ENCODE measurements at regions not wholly inside any gene's neighbourhood (a gene's known extent, or its start where the extent isn't known, plus 50 kb on each side); places are given as distances from the start of the nearest gene placed in this dataset.

GRCh38 chr22:48750826-48751440 is 1076.7 kb downstream of the BRD1 start:
- no peak for DNase-seq

GRCh38 chr22:48750282-48750681 is 1077.4 kb downstream of the BRD1 start:
- no peak for DNase-seq

DNA sequence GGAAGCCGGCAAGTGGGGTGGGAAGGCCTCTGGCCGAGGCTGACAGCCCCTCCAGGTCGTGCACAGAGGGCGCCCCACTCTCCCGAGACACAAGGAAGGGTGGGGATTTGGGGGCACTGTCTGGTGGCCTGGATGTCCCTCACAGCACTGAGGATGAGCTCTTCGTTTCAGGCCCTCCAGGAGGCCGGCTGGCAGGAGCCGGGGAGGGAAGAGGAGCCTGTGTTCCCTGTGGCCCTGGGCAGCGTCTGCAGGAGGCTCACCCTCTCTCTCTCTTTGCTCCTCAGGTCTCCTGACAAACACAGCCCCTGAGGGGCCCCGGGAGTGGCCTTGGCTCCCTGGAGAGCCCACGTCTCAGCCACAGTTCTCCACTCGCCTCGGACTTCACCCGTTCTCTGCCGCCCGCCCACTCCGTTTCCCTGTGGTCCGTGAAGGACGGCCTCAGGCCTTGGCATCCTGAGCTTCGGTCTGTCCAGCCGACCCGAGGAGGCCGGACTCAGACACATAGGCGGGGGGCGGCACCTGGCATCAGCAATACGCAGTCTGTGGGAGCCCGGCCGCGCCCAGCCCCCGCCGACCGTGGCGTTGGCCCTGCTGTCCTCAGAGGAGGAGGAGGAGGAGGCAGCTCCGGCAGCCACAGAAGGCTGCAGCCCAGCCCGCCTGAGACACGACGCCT is 1078.0 kb downstream of the BRD1 start:
- DNase-seq = no peak

- no peak for DNase-seq
Measured at GRCh38 chr22:48748860-48749554, 1078.7 kb downstream of the BRD1 start.

GRCh38 chr22:48748113-48748859 is 1079.4 kb downstream of the BRD1 start:
- no peak for DNase-seq

DNA sequence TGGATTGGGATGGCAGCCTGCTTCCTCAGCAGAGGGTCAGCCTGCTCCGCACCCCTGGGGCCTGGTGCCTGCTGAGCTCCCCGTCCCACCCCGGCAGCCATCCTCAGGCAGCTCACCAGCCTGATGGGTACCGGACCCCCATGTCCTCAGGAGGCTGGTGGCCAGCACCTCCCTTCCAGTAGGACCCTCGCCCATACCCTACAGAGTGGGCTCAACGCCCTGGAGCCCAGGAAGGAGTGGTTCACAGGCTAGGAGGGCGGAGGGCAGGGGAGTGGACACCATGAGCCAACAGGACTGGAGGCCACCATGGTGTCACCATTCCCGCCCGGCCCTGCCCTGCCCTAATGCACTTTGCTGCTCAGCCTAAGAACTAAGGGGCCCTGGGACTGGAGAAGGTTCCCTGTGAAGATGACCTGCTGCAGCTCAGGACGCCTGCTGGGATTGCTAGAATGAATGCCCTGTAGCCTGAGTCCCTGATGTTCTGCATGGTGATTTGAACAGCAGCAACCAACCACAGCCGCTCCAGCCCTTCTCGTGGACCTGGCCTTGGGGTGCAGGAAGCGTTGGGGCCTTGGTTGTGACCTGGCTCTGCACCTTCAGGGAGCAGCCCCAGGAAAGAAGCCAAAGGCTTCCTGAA is 1080.8 kb downstream of the BRD1 start:
- no peak for DNase-seq

- no peak for DNase-seq
Measured at GRCh38 chr22:48745842-48746788, 1081.6 kb downstream of the BRD1 start.

GRCh38 chr22:48744967-48745841 is 1082.5 kb downstream of the BRD1 start:
- DNase-seq = no peak

- no peak for DNase-seq
Measured at GRCh38 chr22:48744283-48744641, 1083.4 kb downstream of the BRD1 start.

DNA sequence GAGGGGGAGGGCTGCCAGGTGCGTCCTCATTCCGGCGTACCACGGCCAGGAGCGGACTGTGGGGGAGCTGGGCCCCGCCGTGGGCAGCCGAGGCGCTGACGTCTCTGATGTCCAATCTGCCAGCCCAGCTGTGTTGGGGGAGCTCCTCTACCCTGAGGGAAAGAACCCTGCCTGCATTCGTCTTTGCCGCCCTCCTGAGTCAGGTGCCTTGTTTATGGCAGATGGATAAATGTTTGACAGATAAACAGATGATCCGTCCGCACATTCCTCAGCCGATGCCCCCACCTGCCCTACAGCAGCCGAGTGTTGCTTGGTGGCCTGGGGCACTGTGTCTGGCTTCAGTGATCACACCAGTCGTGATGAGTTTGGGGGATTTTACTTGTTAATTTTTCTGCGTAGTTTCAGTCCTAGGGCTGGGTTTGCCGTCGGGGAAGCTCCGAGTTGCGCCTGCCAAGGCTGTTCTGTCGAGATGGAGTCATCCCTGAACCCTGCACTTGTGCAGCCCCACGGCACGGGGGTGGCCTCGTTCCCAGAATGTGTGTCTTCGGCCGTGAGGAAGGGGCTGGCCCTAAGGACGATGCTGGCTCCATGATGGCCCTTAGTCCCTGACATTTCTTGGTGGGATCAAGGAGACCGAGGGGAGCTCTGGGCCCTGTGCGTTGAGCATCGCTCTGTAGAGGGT is 1083.9 kb downstream of the BRD1 start:
- DNase-seq = no peak

- DNase-seq = no peak
Measured at GRCh38 chr22:48742556-48743343, 1084.9 kb downstream of the BRD1 start.

DNA sequence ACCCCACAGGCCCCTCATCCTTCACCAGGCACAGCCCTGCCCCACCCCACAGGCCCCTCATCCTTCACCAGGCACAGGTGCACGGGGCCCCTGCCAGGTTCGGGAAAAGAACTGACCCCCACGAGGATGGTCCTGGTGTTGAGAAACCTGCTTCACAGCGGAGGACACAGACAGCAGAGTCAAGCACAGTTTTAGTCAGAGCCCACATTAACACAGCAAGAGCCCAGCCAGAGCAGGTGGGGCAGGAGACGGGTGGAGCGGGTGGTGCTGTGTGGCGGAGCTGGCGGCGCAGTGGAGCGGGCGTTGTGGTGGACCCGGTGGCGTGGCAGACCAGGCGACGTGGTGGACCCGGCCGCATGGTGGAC is 1085.5 kb downstream of the BRD1 start:
- DNase-seq = no peak

- no peak for DNase-seq
Measured at GRCh38 chr22:48741540-48741939, 1086.1 kb downstream of the BRD1 start.

GRCh38 chr22:48740731-48741405 is 1086.8 kb downstream of the BRD1 start:
- no peak for DNase-seq

GRCh38 chr22:48740086-48740730 is 1087.5 kb downstream of the BRD1 start:
- no peak for DNase-seq

- DNase-seq = no peak
Measured at GRCh38 chr22:48739348-48740085, 1088.2 kb downstream of the BRD1 start.
